HG03521 (cell line): ENCODE measurements at regions not wholly inside any gene's neighbourhood (a gene's known extent, or its start where the extent isn't known, plus 50 kb on each side); places are given as distances from the start of the nearest gene placed in this dataset.

Experiments used
- ATAC-seq: cut with Tn5 transposase; IDR thresholded peaks from one replicate; pipeline ENCODE4 v1.9.1; 2021; ENCODE audit warnings: mild to moderate bottlenecking, moderate library complexity; ENCODE audit not compliant: unreplicated experiment

DNA sequence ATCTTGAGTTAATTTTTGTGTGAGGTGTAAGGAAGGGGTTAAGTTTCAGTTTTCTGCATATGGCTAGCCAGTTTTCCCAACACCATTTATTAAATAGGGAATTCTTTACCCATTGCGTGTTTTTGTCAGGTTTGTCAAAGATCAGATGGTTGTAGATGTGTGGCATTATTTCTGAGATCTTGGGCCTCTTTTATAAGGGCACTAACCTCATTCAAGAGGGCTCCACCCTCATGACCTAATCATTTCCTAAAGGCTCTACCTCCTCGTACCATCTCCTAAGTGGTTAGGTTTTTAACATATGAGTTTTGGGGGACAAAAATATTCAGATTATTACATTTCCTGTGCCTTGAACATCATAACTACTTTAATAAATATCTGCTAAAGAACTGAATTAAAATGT is 510.9 kb downstream of the UTRN start:
- ATAC-seq, result no peak

DNA sequence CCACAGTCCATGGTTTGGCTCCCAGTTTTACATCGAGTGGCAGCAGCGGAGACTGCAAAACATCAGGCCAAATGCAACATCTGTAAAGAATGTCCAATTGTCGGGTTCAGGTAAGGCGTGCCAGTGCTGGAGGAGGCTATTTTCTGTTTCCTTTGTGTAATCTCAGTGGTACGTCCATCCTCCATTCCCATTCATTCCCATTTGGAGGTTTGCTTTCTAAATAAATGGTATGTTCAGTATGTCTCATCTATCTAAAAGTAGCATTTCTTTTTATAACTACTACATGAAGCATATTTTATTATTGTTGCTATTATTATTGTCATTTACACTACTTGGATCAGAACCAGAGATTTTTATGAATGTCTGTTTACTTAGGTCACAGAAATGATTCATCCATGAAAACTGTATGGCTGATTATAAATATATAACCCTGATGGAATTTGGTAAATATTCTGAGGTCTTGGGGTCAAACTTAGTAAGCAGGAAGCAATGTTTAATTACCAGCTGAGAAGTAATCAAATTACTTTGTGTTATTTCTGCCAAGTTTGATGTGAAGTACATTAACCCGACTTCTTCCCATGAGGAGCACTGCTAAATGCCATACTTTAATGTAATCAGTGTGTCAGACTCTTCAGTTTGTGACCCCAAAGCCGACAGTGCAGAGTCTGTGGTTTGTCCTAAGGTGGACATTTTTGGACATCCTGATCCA is 512.9 kb downstream of the UTRN start:
- no peak for ATAC-seq

DNA sequence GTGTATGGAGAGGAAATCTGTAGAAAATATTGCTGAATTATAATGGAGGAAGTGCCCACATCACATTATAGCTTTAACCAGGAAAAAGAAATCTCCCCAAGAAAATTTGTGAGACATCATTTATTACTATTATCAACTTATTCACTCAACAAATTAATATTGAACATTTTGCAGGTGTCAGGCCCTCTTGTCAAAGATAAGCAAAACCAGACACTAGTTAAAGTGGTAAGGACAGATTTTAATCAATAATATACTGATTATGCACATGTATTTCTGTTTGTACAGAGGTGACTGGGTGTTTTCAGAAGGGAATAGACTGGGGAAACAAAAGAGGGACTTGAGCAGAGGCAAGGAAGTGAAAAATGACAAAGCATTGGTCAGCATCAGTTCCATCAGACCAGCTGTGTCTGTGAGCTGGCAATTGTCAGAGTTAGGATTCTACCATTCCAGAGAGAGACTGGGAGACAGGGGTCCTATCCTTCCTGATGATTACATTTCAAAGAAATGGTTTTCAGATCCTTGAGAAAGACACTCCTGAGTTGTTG is 519.2 kb downstream of the UTRN start:
- no peak for ATAC-seq

DNA sequence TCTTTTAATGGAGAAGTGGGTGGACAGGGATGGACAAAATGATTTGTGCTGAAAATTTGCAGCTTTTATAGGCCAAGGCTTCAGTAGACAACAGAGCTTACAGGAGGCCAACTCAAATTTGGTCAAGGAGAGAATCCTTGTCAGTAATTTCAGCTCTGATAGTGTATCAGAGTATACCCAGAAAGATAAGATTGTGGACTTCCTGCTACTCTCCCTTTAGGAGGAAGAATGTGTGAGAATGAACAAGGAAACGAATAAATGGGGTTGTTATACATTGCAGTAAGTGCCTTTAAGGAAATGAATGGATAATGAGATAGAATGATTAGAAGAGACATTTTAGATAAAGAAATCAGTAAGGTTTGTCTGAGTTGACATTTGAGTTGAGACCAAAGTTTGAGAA is 519.9 kb downstream of the UTRN start:
- no peak for ATAC-seq

DNA sequence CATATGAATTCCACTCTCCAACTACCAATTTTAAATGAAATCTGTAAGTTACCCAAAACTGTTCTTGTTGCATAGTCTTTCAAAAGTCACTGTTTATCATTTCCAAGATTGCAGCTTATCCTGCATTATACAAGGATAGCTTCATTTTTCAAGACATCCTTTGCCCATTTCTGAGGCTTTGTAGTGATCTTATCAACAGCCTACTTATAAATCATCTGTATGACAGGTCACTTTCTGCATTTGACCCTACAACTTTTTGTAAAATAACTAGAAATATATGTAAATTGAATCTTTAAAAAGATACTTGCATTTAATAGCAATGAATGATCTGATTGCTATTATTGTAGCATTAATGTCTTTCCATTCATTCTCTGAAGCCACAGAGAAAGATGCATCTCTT is 521.1 kb downstream of the UTRN start:
- ATAC-seq, result no peak

DNA sequence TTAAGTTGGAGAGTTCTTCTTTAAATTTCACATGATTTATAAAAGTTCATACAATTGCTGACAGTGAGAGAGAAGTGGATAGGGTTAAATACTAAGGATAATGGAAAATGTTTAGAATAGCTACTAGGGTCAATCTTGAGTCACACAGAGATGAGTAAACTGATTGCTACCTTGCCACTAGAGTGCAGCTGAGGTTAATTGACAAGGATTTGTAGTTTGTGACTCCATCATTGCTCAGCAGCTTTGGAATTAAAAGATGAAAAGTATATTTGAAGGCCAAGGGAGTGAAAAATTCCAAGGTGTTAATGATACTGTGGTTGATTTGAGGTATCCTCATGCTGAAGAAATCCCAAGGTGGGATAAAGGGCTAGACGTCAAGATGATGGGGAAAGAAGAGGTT is 524.0 kb downstream of the UTRN start:
- no peak for ATAC-seq

DNA sequence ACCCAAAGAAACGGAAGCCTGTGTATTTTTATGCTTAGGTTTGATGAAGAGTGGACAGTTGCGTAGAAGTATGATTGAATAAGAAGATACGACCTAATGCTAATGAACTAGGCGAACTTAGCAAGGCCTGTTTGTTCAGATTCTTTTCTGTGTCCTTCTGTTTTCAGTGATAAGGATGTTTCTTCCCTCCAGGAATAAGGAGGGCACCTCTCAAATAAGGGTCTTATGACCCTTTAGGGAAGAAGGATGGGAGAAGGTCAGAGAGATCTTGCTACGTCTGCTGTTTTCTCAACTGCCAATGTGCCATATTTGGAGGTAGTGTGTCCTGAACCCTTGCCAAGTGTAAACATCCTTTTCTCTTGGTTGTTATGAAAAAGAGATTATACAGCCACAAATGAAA is 524.8 kb downstream of the UTRN start:
- ATAC-seq, result no peak

DNA sequence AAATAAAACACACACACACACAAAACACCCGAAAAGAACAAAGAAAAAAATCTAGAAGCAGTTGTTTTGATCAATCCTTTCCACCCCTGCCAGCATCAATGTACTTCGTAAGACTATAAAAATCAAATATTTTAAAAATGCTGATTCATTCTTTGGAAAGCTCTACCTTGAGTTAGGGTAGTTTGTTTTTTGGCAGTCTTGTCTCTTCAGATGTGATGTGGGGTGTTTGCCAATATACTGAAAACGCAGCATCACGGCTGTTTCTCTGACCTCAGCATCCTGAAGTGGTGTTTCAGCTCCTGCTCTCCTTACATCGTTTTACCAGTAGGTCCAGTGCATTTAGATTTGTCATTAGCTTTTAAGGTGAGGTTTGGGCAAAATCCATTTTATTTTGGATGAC is 526.0 kb downstream of the UTRN start:
- no peak for ATAC-seq

DNA sequence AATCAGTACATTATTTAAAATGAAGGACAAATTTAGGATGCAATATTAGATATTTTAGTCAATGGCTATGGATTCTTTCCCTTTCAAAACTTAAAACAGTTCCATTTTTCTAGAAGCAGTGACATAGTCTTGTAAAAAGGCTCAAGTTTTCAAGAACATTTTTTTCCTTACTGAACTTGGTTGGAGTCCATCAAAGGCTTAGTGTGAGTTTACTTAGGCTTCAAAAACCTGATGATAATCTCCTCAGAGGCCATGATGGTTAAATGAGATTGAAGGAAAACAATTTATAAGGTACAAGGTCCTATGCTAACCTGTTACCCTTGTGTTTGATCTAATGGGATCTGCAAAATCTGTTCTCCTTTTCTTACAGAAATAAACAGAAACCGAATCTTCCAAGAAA is 531.8 kb downstream of the UTRN start:
- ATAC-seq, result no peak

DNA sequence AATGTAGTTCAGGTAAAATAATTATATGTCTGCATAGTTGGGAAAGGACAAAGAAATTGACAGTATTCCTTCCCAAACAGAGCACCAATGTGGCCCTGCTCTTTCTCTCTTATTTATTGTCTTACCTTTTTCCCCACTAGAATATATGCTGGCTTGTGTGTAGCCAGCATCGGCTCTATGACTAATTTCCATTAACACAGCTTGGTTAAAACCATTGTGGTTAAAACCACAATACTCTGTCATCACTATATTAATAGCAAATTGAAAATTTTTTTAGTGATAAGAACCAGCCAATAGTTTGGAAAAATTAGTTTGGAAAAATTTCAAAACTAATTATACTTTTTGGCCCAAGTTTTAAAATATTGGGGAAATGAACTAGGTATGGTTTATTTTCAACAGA is 535.1 kb downstream of the UTRN start:
- no peak for ATAC-seq

DNA sequence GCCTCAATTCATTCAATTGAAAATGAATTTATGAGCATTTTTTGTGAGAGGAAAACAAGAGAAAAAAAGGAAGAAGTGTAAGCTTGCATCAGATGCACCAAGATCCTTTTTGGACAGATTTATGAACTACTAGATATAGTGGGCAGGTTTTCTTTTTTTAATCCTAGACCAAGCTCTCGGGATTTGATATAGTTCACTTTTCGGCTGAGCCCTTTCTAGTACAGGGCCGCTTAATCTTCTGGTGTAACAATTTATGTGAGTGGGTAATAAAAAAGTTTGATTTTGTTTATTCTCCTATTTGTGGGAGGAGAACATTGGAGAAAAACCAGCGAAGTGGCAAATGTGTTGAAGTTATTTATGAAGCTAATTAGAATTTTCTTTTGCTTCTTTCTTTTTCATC is 538.0 kb downstream of the UTRN start:
- no peak for ATAC-seq

DNA sequence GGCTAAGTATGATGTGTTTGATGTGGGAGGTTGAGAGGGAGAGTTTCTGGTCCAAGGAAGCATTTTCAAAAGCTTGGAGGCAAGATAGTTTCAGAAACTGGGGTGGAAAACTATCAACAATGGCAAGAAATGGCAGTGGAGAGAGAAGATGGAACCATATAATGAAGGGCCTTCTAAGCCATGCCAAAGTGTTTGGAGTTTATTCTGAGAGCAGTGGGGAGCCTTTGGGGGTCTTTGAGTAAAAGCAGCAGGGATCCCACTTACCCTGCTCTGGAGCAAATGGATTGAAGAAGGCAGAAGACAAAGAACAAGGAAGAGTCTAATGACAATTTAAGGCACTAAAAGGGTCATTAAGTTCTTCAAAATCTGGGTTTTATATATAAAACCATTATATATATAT is 538.9 kb downstream of the UTRN start:
- ATAC-seq, result no peak

DNA sequence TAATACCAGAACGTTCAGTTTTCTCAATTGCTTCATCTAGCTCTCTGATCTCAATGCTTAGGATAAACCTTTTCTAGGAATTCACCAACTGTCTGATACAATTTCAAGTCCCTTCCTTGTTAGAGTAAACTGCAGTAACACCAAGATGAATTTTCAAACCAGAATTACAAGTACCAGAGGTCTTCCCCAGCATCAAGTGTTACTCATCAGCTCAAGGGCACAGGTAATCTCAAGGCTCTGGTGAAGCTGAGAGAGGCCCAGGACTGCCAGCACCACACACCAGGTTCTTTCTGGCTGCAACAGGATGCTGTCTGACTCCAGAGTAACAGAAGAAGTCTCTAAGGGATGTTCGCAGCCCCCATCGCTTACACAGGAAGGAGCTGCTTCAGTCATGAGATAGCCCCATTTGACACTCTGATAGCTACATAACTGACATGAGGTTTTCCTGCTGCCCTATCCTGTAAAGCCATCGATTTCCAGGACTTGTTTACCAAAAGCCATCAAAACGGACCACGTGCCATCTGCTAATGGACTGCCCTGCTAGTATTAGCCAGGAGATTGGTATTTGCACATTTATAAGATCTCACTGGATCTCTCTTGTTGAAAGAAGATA is 549.4 kb downstream of the UTRN start:
- ATAC-seq, result no peak

DNA sequence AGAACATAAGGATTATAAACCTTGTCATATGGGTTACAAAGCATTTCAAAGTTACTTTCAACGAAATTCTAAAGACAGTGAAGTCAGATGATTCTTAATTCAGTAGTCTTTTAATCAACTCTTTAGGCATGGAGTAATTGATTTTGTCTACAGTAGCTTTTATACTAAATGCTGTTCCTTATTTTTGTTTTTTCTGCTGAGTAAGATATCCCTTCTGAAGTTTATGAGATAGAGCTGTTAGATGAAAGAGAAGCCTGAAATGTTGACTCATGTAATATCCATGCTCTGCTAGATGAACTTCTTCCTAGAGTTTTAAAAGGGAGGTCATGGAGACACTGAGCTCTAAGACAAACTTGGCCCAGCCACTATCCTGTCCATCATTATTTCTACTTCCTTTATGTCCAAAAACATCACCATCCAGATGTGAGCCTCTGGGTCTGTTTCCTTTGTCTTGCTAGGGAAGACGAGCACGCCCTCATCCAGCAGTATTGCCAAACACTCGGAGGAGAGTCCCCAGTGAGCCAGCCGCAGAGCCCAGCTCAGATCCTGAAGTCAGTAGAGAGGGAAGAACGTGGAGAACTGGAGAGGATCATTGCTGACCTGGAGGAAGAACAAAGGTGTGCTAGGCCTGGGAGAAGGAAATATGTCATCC is 550.3 kb downstream of the UTRN start:
- no peak for ATAC-seq

DNA sequence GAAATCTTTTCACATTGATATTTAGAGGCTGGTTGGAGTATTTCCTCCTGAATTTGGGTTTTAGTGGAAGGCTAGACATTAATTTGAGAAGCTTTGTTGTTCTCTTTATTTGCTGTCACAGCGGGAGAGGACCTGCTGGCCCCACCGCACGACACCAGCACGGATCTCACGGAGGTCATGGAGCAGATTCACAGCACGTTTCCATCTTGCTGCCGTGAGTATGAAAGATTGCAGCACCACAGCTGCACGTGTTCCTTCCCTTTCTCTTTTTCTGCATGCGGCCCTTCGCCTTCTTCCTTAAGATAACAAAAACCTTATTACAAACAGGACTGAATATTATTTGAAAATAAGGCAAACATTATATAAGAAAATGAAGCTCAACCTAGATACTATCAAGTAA is 555.5 kb downstream of the UTRN start:
- ATAC-seq, result no peak

DNA sequence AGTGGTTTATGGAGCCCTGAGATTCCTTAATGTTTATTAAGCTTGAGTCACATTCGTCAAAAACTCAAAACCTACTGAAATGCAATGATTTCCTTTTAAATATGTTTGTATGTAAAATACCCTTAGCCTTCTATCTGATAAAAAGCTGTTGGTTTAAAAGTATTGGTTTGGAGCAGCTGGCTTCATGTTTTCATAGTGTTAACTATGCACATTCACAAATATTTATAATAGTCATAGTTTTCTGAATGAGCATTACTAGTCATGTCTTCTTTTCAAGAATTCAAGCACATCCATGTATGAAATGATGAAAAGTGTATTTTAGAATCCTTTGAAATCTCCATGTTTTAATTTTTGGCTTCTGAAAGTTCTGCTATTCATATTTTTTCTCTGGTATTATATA is 558.6 kb downstream of the UTRN start:
- no peak for ATAC-seq

DNA sequence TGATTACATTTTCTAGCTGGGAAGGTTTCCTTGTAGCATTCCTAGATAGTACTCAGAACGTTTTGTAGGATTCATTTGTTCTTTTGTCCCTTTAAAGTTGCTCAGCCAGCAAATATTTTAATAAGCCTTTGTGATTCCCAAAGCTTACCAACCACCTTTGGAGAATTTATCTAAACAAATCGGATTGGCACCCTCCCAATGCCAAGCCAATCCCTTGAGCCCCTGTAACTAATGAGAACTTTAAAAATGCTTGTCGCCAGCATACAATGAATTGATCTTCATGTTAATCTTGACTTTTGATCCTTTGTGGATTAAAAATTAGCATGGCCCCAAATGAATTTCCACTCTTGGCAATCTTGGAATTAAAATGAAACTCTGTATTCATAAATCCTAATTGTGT is 559.5 kb downstream of the UTRN start:
- no peak for ATAC-seq

DNA sequence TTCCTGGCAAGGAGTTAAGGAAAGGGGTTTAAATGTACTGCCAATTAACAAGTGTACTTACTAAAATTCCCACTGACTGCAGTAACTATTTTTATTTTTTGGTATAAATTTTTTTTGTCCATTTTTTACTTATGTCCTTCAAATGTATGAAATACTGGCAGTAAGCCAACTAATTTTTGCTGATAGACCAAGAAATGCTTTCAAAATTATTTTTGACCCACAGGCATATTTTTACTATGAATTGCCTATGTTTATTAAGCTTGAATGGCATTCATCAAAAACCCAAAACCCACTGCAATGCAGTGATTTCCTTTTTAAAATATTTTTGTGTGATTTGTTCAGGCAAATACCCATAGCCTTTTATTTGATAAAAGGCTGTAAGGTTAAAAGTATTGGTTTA is 560.1 kb downstream of the UTRN start:
- ATAC-seq, result no peak

DNA sequence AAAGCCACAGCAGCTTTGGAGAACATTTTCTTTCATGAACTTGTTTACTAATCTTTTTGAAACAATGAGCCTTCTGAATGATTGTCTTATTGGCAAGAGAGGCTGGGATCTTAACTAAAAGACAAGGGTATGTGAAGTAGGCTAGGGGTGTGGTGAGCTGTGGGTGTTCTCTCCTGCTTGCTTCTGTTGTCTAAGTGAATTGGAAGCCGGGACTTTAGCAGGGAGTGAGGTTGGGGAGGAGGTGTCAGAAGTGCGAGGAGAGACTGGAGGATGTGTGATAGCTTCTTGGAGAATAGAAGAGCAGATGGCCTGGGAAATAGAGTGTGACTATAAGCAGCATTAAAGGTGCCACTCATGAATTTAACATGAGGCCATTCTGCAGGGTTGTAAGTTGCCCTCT is 562.8 kb downstream of the UTRN start:
- no peak for ATAC-seq

DNA sequence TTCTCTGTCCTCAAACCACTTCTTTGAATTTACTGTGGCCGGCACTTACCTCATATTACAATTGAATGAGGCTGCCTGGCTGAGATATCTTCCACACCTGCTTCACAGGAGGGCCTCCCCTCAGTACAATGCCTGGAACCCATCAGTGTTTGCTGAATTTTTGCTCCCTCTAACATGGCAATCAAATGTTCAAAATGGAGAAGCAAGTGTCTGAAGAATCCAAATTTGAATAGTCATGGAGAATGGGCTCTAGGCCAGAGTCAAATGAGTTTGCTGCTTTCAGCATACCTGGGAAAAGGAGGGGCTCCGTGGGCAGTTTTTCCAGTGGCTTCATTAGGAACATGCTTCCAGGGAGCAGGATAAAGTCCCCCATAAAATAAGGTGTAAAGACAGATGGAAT is 564.8 kb downstream of the UTRN start:
- no peak for ATAC-seq

DNA sequence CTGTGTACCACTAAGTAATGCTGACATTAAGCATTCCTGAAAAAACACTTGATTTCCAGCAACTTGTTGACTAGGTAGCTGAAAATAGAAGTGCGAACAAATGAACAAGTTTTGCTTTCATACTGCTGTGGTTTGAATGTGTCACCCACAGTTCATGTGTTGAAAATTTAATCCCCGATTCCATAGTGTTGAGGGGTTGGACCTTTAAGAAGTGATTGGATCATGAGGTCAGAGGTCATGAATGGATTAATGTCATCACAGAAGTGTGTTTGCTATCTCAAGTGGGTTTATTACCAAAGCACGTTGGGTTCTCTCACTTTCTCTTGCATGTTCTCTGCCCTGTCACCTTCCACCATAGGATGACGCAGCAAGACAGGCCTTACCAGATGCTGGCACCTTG is 568.5 kb downstream of the UTRN start:
- ATAC-seq, result no peak

DNA sequence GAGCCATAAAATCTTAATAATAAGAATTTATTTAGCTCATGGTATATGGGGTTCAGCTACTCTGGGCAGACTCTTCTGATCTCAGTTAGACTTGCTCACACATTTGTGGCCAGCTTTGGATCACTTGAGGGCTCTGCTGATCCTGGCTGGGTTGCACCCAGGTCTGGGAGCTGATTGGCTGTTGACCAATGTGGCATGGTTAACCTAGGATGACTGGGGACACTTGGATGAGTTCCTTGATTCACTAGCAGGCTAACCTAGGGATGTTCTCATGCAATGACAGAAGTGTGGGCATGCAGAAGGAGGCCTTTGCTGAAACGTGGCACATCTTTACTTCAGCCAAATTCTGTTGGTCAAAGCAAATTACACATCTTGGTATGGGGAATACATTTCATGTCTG is 569.5 kb downstream of the UTRN start:
- ATAC-seq, result no peak
